Neuronal stem cell (in vitro differentiated cells): ENCODE measurements at regions not wholly inside any gene's neighbourhood (a gene's known extent, or its start where the extent isn't known, plus 50 kb on each side); places are given as distances from the start of the nearest gene placed in this dataset.

Experiments
- DNase-seq: peaks from one replicate; pipeline ENCODE4 v3.0.0-alpha.2; 2013; ENCODE audit warnings: low spot score
- H2AFZ ChIP-seq: one replicate; pipeline ENCODE4 v1.6.1; 2013; ENCODE audit warnings: mild to moderate bottlenecking, low read length, inconsistent platforms
- H2AK5ac ChIP-seq: 2 replicates; pipeline ENCODE4 v1.6.1; 2013; ENCODE audit warnings: low read depth, mild to moderate bottlenecking, inconsistent platforms, low read length, moderate library complexity, mixed read lengths
- H2BK120ac ChIP-seq: 2 replicates; pipeline ENCODE4 v1.6.1; 2013; ENCODE audit warnings: low read depth, mild to moderate bottlenecking, inconsistent platforms, low read length, moderate library complexity, mixed read lengths
- H2BK12ac ChIP-seq: one replicate; pipeline ENCODE4 v1.6.1; 2013; ENCODE audit warnings: low read length, inconsistent platforms
- H2BK15ac ChIP-seq: 2 replicates; pipeline ENCODE4 v1.6.1; 2013; ENCODE audit warnings: mild to moderate bottlenecking, low read length, inconsistent platforms, mixed read lengths
- H2BK5ac ChIP-seq: one replicate; pipeline ENCODE4 v1.6.1; 2013; ENCODE audit warnings: inconsistent platforms, mild to moderate bottlenecking, low read length, moderate library complexity
- H3K14ac ChIP-seq: one replicate; pipeline ENCODE4 v1.6.1; 2013; ENCODE audit warnings: low read length, inconsistent platforms
- H3K18ac ChIP-seq: 2 replicates; pipeline ENCODE4 v1.6.1; 2013; ENCODE audit warnings: low read length, inconsistent platforms
- H3K23ac ChIP-seq: 2 replicates; pipeline ENCODE4 v1.6.1; 2013; ENCODE audit warnings: low read depth, mild to moderate bottlenecking, mixed read lengths, low read length, inconsistent platforms; ENCODE audit not compliant: poor library complexity
- H3K27ac ChIP-seq: replicated peaks from 3 replicates; pipeline ENCODE4 v1.5.1; 2013; ENCODE audit warnings: low read length, inconsistent platforms
- H3K27me3 ChIP-seq, 3 experiments: 2 replicates each; pipeline ENCODE4 v1.6.1; 2013; ENCODE audit warnings: low read length in 3 of 3, mild to moderate bottlenecking in 2 of 3, inconsistent platforms in 1 of 3, low read depth in 1 of 3, mixed read lengths in 1 of 3, moderate library complexity in 1 of 3; ENCODE audit not compliant: control insufficient read depth in 3 of 3, insufficient read depth in 3 of 3
- H3K36me3 ChIP-seq, 2 donors: replicated peaks in 1 of 2; 2 replicates each; pipeline ENCODE4 v1.6.1; 2013; ENCODE audit warnings: low read length in 2 of 2; ENCODE audit not compliant: control insufficient read depth in 2 of 2, insufficient read depth in 2 of 2
- H3K4ac ChIP-seq: 2 replicates; pipeline ENCODE4 v1.6.1; 2013; ENCODE audit warnings: inconsistent platforms, mild to moderate bottlenecking, low read length, moderate library complexity
- H3K4me1 ChIP-seq, 2 donors: 1 replicate in 1 of 2; 2 replicates in 1 of 2; pipeline ENCODE4 v1.6.1; 2013; ENCODE audit warnings: low read length in 2 of 2, low read depth in 1 of 2; ENCODE audit not compliant: control insufficient read depth in 2 of 2, insufficient read depth in 1 of 2
- H3K4me2 ChIP-seq: one replicate; pipeline ENCODE4 v1.6.1; 2013; ENCODE audit warnings: mild to moderate bottlenecking, low read length, inconsistent platforms; ENCODE audit not compliant: insufficient read depth, poor library complexity, severe bottlenecking
- H3K4me3 ChIP-seq, 2 donors: 2 replicates each; pipeline ENCODE4 v1.5.1; 2013; ENCODE audit warnings: low read length in 2 of 2, mild to moderate bottlenecking in 2 of 2, inconsistent platforms in 1 of 2, moderate library complexity in 1 of 2
- H3K79me1 ChIP-seq: one replicate; pipeline ENCODE4 v1.6.1; 2013; ENCODE audit warnings: low read depth, mild to moderate bottlenecking, inconsistent platforms, low read length, moderate library complexity
- H3K9ac ChIP-seq: one replicate; pipeline ENCODE4 v1.6.1; 2013; ENCODE audit warnings: mild to moderate bottlenecking, low read depth, low read length, inconsistent platforms; ENCODE audit not compliant: poor library complexity
- H3K9me3 ChIP-seq, 2 donors: replicated peaks in 1 of 2; 2 replicates each; pipeline versions ENCODE3 to v1.6.1; 2013; ENCODE audit warnings: low read length in 2 of 2, mild to moderate bottlenecking in 2 of 2, inconsistent platforms in 1 of 2, low read depth in 1 of 2, mixed read lengths in 1 of 2, moderate library complexity in 1 of 2; ENCODE audit not compliant: control insufficient read depth in 2 of 2, insufficient read depth in 1 of 2
- H4K8ac ChIP-seq: one replicate; pipeline ENCODE4 v1.6.1; 2013; ENCODE audit warnings: low read depth, mild to moderate bottlenecking, inconsistent platforms, low read length, moderate library complexity
- H4K91ac ChIP-seq: one replicate; pipeline ENCODE4 v1.6.1; 2013; ENCODE audit warnings: low read length, low read depth, mild to moderate bottlenecking, inconsistent platforms; ENCODE audit not compliant: poor library complexity
- WGBS, 2 donors: extraction: QIAGEN DNeasy Blood & Tissue Kit; methylation state at CpG; one replicate each; pipeline ENCODE4 v1.1.7; 2013; ENCODE audit warnings: missing lambda C conversion rate in 2 of 2, mixed read lengths in 1 of 2; ENCODE audit not compliant: insufficient read length in 2 of 2, insufficient replicate concordance in 1 of 2; ENCODE audit errors: extremely low coverage in 2 of 2; 5-methylcytosine and 5-hydroxymethylcytosine counted together

GRCh38 chr6:113488812-113489685, 368.1 kb upstream of the MARCKS start:
- no peak overlapping the region for H4K91ac ChIP-seq
- H2AK5ac ChIP-seq = no peak overlapping the region
- H3K4me1 ChIP-seq = no peaks in the 10 kb centered on the region
- no peak overlapping the region for H2BK12ac ChIP-seq
- H3K4ac ChIP-seq = no peak overlapping the region
- no peak overlapping the region for H3K9ac ChIP-seq
- H3K36me3 ChIP-seq = no peaks in the 10 kb centered on the region
- no peak overlapping the region for H3K14ac ChIP-seq
- H2BK15ac ChIP-seq = no peak overlapping the region
- no peak overlapping the region for H2BK120ac ChIP-seq
- H3K23ac ChIP-seq = no peak overlapping the region
- no peak overlapping the region for H3K4me3 ChIP-seq
- no peak for DNase-seq
- WGBS, 2 donors = no CpG with 5 or more reads among the region's 4 CpGs
- H3K27me3 ChIP-seq = no peaks in the 10 kb centered on the region
- no peak overlapping the region for H3K27ac ChIP-seq
- H2AFZ ChIP-seq = no peak overlapping the region
- no peak overlapping the region for H2BK5ac ChIP-seq
- no peaks in the 10 kb centered on the region for H3K79me1 ChIP-seq
- H3K4me2 ChIP-seq = no peak overlapping the region
- H3K18ac ChIP-seq = no peak overlapping the region
- H3K9me3 ChIP-seq = no peaks in the 10 kb centered on the region
- no peak overlapping the region for H4K8ac ChIP-seq

GRCh38 chr6:113489952-113490746, 367.0 kb upstream of the MARCKS start:
- no peak overlapping the region for H3K23ac ChIP-seq
- no peak overlapping the region for H3K4ac ChIP-seq
- no peak overlapping the region for H2AK5ac ChIP-seq
- H3K4me2 ChIP-seq = no peak overlapping the region
- H3K18ac ChIP-seq = no peak overlapping the region
- no peak overlapping the region for H2BK5ac ChIP-seq
- H2AFZ ChIP-seq = no peak overlapping the region
- H4K91ac ChIP-seq = no peak overlapping the region
- H2BK120ac ChIP-seq = no peak overlapping the region
- WGBS, 2 donors = no CpG with 5 or more reads among the region's 1 CpG
- H3K14ac ChIP-seq = no peak overlapping the region
- H3K9ac ChIP-seq = no peak overlapping the region
- H3K79me1 ChIP-seq = no peaks in the 10 kb centered on the region
- no peak for DNase-seq
- no peak overlapping the region for H2BK15ac ChIP-seq
- no peaks in the 10 kb centered on the region for H3K4me1 ChIP-seq
- H2BK12ac ChIP-seq = no peak overlapping the region
- H3K4me3 ChIP-seq = no peak overlapping the region
- no peaks in the 10 kb centered on the region for H3K9me3 ChIP-seq
- H3K36me3 ChIP-seq = no peaks in the 10 kb centered on the region
- H3K27ac ChIP-seq = no peak overlapping the region
- no peak overlapping the region for H4K8ac ChIP-seq
- no peaks in the 10 kb centered on the region for H3K27me3 ChIP-seq

GRCh38 chr6:113491376-113491775, 365.8 kb upstream of the MARCKS start:
- peaks cover 0 to 3% of the 10 kb centered on the region in 2 donors for H3K4me1 ChIP-seq
- H3K4me2 ChIP-seq = no peak overlapping the region
- no peak overlapping the region for H3K18ac ChIP-seq
- no peak for DNase-seq
- H3K36me3 ChIP-seq = no peaks in the 10 kb centered on the region
- H3K79me1 ChIP-seq = no peaks in the 10 kb centered on the region
- H3K14ac ChIP-seq = no peak overlapping the region
- H4K91ac ChIP-seq = no peak overlapping the region
- no peaks in the 10 kb centered on the region for H3K27me3 ChIP-seq
- H3K23ac ChIP-seq = no peak overlapping the region
- H2BK15ac ChIP-seq = no peak overlapping the region
- H3K27ac ChIP-seq = no peak overlapping the region
- H2BK12ac ChIP-seq = no peak overlapping the region
- H2BK120ac ChIP-seq = no peak overlapping the region
- no peak overlapping the region for H2BK5ac ChIP-seq
- H2AFZ ChIP-seq = no peak overlapping the region
- H3K9me3 ChIP-seq = no peaks in the 10 kb centered on the region
- no peak overlapping the region for H4K8ac ChIP-seq
- no peak overlapping the region for H3K4ac ChIP-seq
- H3K4me3 ChIP-seq = no peak overlapping the region
- H2AK5ac ChIP-seq = no peak overlapping the region
- WGBS, 2 donors = no CpG with 5 or more reads among the region's 3 CpGs
- H3K9ac ChIP-seq = no peak overlapping the region

- Histone ChIP-seq H3K27me3 (no peaks in the 10 kb centered on the region), H3K9me3 (no peaks in the 10 kb centered on the region), H3K18ac (no peak overlapping the region), H3K4me2 (no peak overlapping the region), H3K4me1 (peaks cover 3 to 4% of the 10 kb centered on the region in 2 donors), H2AK5ac (no peak overlapping the region), H3K4ac (no peak overlapping the region), H3K14ac (no peak overlapping the region), H3K23ac (no peak overlapping the region), H2BK12ac (no peak overlapping the region), H3K9ac (no peak overlapping the region), H3K4me3 (no peak overlapping the region), H3K27ac (no peak overlapping the region), H2AFZ (no peak overlapping the region), H3K79me1 (no peaks in the 10 kb centered on the region), H2BK120ac (no peak overlapping the region), H2BK5ac (no peak overlapping the region), H3K36me3 (no peaks in the 10 kb centered on the region), H4K8ac (no peak overlapping the region), H4K91ac (no peak overlapping the region), H2BK15ac (no peak overlapping the region)
- DNase-seq = no peak
- WGBS, 2 donors = no CpG with 5 or more reads among the region's 2 CpGs
These were observed 363.2 kb upstream of the MARCKS start for GRCh38 chr6:113493991-113494390.
